ENCODE measurements at regions not wholly inside any gene's neighbourhood (a gene's known extent, or its start where the extent isn't known, plus 50 kb on each side); places are given as distances from the start of the nearest gene placed in this dataset.
"Not testable (repeated sequence)": the region's sequence is repeated elsewhere in the genome, so short reads cannot be mapped to it uniquely, and the experiment has no call there.

- ChIA-PET CTCF (no interaction called here), POLR2A (no interaction called here)
- peaks cover 2% of the 10 kb centered on the region for H3K4me1 Mint-ChIP-seq (ENCODE audit: low read depth)
- H3K27ac Mint-ChIP-seq = no peak overlapping the region
- H3K4me3 Mint-ChIP-seq = no peak overlapping the region
- H3K9me3 Mint-ChIP-seq (ENCODE audit: insufficient read depth) = no peaks in the 10 kb centered on the region
- ATAC-seq (no peak), DNase-seq (no peak)
- no peaks in the 10 kb centered on the region for H3K36me3 Mint-ChIP-seq (ENCODE audit: low read depth)
- H3K27me3 Mint-ChIP-seq (ENCODE audit: low read depth) = no peaks in the 10 kb centered on the region
These were observed 286.8 kb upstream of the KLF3 start for GRCh38 chr4:38377195-38377594.

- Mint-ChIP-seq H3K4me3 (no peak overlapping the region), H3K27me3 (ENCODE audit: low read depth) (no peaks in the 10 kb centered on the region), H3K9me3 (ENCODE audit: insufficient read depth) (no peaks in the 10 kb centered on the region), H3K36me3 (ENCODE audit: low read depth) (no peaks in the 10 kb centered on the region), H3K27ac (no peak overlapping the region), H3K4me1 (ENCODE audit: low read depth) (no peaks in the 10 kb centered on the region)
- no peak for ATAC-seq
- ChIA-PET POLR2A (no interaction called here), CTCF (interaction anchor here (1.3 kb wide), 1 partner anchor 296 kb away, joined by 3 read pairs; no protein-coding TSS in a partner anchor)
- DNase-seq = no peak
These were observed 285.5 kb upstream of the KLF3 start for GRCh38 chr4:38378478-38378877.

GRCh38 chr4:38381788-38382187 lies 282.2 kb upstream of the KLF3 start:
- H3K9me3 Mint-ChIP-seq (ENCODE audit: insufficient read depth) = no peaks in the 10 kb centered on the region
- no peak for ATAC-seq
- no peak for DNase-seq
- H3K4me3 Mint-ChIP-seq = no peak overlapping the region
- POLR2A ChIA-PET = no interaction called here
- H3K36me3 Mint-ChIP-seq (ENCODE audit: low read depth) = no peaks in the 10 kb centered on the region
- no peaks in the 10 kb centered on the region for H3K27me3 Mint-ChIP-seq (ENCODE audit: low read depth)
- no peaks in the 10 kb centered on the region for H3K4me1 Mint-ChIP-seq (ENCODE audit: low read depth)
- CTCF ChIA-PET = interaction anchor here (1.0 to 1.4 kb wide), 2 partner anchors 62 to 294 kb away, joined by 3 read pairs; no protein-coding TSS in a partner anchor
- no peak overlapping the region for H3K27ac Mint-ChIP-seq

GRCh38 chr4:38382520-38382919 lies 281.5 kb upstream of the KLF3 start:
- H3K4me3 Mint-ChIP-seq = no peak overlapping the region
- H3K27ac Mint-ChIP-seq = no peak overlapping the region
- no peaks in the 10 kb centered on the region for H3K27me3 Mint-ChIP-seq (ENCODE audit: low read depth)
- CTCF ChIA-PET = interaction anchor here (1.0 kb wide), 1 partner anchor 293 kb away, joined by 3 read pairs; no protein-coding TSS in a partner anchor
- POLR2A ChIA-PET = interaction anchor here (0.8 kb wide), 1 partner anchor 10 kb away, joined by 3 read pairs; no protein-coding TSS in a partner anchor
- no peaks in the 10 kb centered on the region for H3K9me3 Mint-ChIP-seq (ENCODE audit: insufficient read depth)
- H3K4me1 Mint-ChIP-seq (ENCODE audit: low read depth) = no peaks in the 10 kb centered on the region
- no peaks in the 10 kb centered on the region for H3K36me3 Mint-ChIP-seq (ENCODE audit: low read depth)
- DNase-seq (no peak), ATAC-seq (no peak)

GRCh38 chr4:38383646-38384121 lies 280.3 kb upstream of the KLF3 start:
- Mint-ChIP-seq H3K27ac (no peak overlapping the region), H3K4me3 (no peak overlapping the region), H3K27me3 (ENCODE audit: low read depth) (no peaks in the 10 kb centered on the region), H3K9me3 (ENCODE audit: insufficient read depth) (no peaks in the 10 kb centered on the region), H3K4me1 (ENCODE audit: low read depth) (no peaks in the 10 kb centered on the region), H3K36me3 (ENCODE audit: low read depth) (no peaks in the 10 kb centered on the region)
- ChIA-PET POLR2A (interaction anchor here (0.8 kb wide), 1 partner anchor 9 kb away, joined by 3 read pairs; no protein-coding TSS in a partner anchor), CTCF (interaction anchor here (1.4 kb wide), 1 partner anchor 204 kb away, joined by 5 read pairs; no protein-coding TSS in a partner anchor)
- no peak for DNase-seq
- ATAC-seq = no peak

- Mint-ChIP-seq H3K27ac (no peak overlapping the region), H3K4me1 (ENCODE audit: low read depth) (no peaks in the 10 kb centered on the region), H3K9me3 (ENCODE audit: insufficient read depth) (peaks cover 11% of the 10 kb centered on the region), H3K4me3 (no peak overlapping the region), H3K27me3 (ENCODE audit: low read depth) (no peaks in the 10 kb centered on the region), H3K36me3 (ENCODE audit: low read depth) (peaks cover 5% of the 10 kb centered on the region)
- POLR2A ChIA-PET = no interaction called here
- DNase-seq = no peak
- CTCF ChIA-PET = interaction anchor here (1.4 kb wide), 1 partner anchor 206 kb away, joined by 5 read pairs; no protein-coding TSS in a partner anchor
- no peak for ATAC-seq
These were observed 278.6 kb upstream of the KLF3 start for GRCh38 chr4:38385093-38386004.

GRCh38 chr4:38386005-38386551 lies 277.9 kb upstream of the KLF3 start:
- DNase-seq (no peak), ATAC-seq (no peak)
- Mint-ChIP-seq H3K36me3 (ENCODE audit: low read depth) (peaks cover 5% of the 10 kb centered on the region), H3K4me3 (no peak overlapping the region), H3K27ac (no peak overlapping the region), H3K4me1 (ENCODE audit: low read depth) (no peaks in the 10 kb centered on the region), H3K9me3 (ENCODE audit: insufficient read depth) (peaks cover 11% of the 10 kb centered on the region), H3K27me3 (ENCODE audit: low read depth) (no peaks in the 10 kb centered on the region)
- POLR2A ChIA-PET = no interaction called here
- CTCF ChIA-PET = no interaction called here

- DNase-seq = no peak
- Mint-ChIP-seq H3K27ac (no peak overlapping the region), H3K4me3 (no peak overlapping the region), H3K4me1 (ENCODE audit: low read depth) (no peaks in the 10 kb centered on the region), H3K36me3 (ENCODE audit: low read depth) (peaks cover 8% of the 10 kb centered on the region), H3K27me3 (ENCODE audit: low read depth) (no peaks in the 10 kb centered on the region), H3K9me3 (ENCODE audit: insufficient read depth) (peaks cover 15% of the 10 kb centered on the region)
- ChIA-PET CTCF (no interaction called here), POLR2A (no interaction called here)
- no peak for ATAC-seq
These were observed 277.3 kb upstream of the KLF3 start for GRCh38 chr4:38386654-38387188.

- POLR2A ChIA-PET = no interaction called here
- Mint-ChIP-seq H3K36me3 (ENCODE audit: low read depth) (peaks cover 8% of the 10 kb centered on the region), H3K9me3 (ENCODE audit: insufficient read depth) (peaks cover 19% of the 10 kb centered on the region), H3K4me1 (ENCODE audit: low read depth) (no peaks in the 10 kb centered on the region), H3K27me3 (ENCODE audit: low read depth) (no peaks in the 10 kb centered on the region), H3K4me3 (no peak overlapping the region), H3K27ac (no peak overlapping the region)
- CTCF ChIA-PET = no interaction called here
- ATAC-seq (no peak), DNase-seq (no peak)
These were observed 276.7 kb upstream of the KLF3 start for GRCh38 chr4:38387348-38387747.

- Mint-ChIP-seq H3K27me3 (ENCODE audit: low read depth) (no peaks in the 10 kb centered on the region), H3K4me3 (no peak overlapping the region), H3K36me3 (ENCODE audit: low read depth) (peaks cover 8% of the 10 kb centered on the region), H3K4me1 (ENCODE audit: low read depth) (no peaks in the 10 kb centered on the region), H3K9me3 (ENCODE audit: insufficient read depth) (peaks cover 19% of the 10 kb centered on the region), H3K27ac (no peak overlapping the region)
- POLR2A ChIA-PET = no interaction called here
- DNase-seq (no peak), ATAC-seq (no peak)
- CTCF ChIA-PET = no interaction called here
These were observed 276.2 kb upstream of the KLF3 start for GRCh38 chr4:38387819-38388218.

- H3K4me1 Mint-ChIP-seq (ENCODE audit: low read depth); H3K27ac Mint-ChIP-seq; DNase-seq; H3K4me3 Mint-ChIP-seq; H3K27me3 Mint-ChIP-seq (ENCODE audit: low read depth); H3K36me3 Mint-ChIP-seq (ENCODE audit: low read depth); CTCF ChIA-PET; ATAC-seq; POLR2A ChIA-PET: not testable (repeated sequence)
- peaks cover 19% of the 10 kb centered on the region for H3K9me3 Mint-ChIP-seq (ENCODE audit: insufficient read depth)
These were observed 275.1 kb upstream of the KLF3 start for GRCh38 chr4:38388907-38389306.

GRCh38 chr4:38390969-38391545 lies 272.9 kb upstream of the KLF3 start:
- Mint-ChIP-seq H3K4me3 (no peak overlapping the region), H3K36me3 (ENCODE audit: low read depth) (peaks cover 8% of the 10 kb centered on the region), H3K9me3 (ENCODE audit: insufficient read depth) (peaks cover 19% of the 10 kb centered on the region), H3K27me3 (ENCODE audit: low read depth) (no peaks in the 10 kb centered on the region), H3K4me1 (ENCODE audit: low read depth) (no peaks in the 10 kb centered on the region), H3K27ac (no peak overlapping the region)
- DNase-seq (no peak), ATAC-seq (no peak)
- POLR2A ChIA-PET = no interaction called here
- CTCF ChIA-PET = no interaction called here

Data from activated CD8-positive, alpha-beta T cell treated with anti-CD3 and anti-CD28 coated beads, Interleukin-2, amount 10 ng/mL, durations not matched to agents 7 days and 5 days (primary cell).